Putamen (tissue), 1 donor: ENCODE measurements at regions not wholly inside any gene's neighbourhood (a gene's known extent, or its start where the extent isn't known, plus 50 kb on each side); places are given as distances from the start of the nearest gene placed in this dataset.

Experiments used
- DNase-seq: peaks from one replicate; pipeline ENCODE4 v3.0.0-alpha.2; 2016; ENCODE audit warnings: low spot score

- DNase-seq, result no peak
Observed at GRCh38 chr10:29026802-29027580, 261.9 kb upstream of the LYZL1 start.

GRCh38 chr10:29028486-29028885 is 260.4 kb upstream of the LYZL1 start:
- DNase-seq, result no peak

GRCh38 chr10:29030900-29031299 is 258.0 kb upstream of the LYZL1 start:
- no peak for DNase-seq

- DNase-seq, result no peak
Observed at GRCh38 chr10:29032169-29032568, 256.7 kb upstream of the LYZL1 start.

- no peak for DNase-seq
Observed at GRCh38 chr10:29033311-29033940, 255.4 kb upstream of the LYZL1 start.

- DNase-seq, result no peak
Observed at GRCh38 chr10:29034592-29034991, 254.3 kb upstream of the LYZL1 start.

- DNase-seq, result no peak
Observed at GRCh38 chr10:29035721-29036120, 253.1 kb upstream of the LYZL1 start.

GRCh38 chr10:29037348-29038113 is 251.3 kb upstream of the LYZL1 start:
- no peak for DNase-seq

- DNase-seq, result no peak
Observed at GRCh38 chr10:29039091-29039490, 249.8 kb upstream of the LYZL1 start.

GRCh38 chr10:29039677-29040189 is 249.1 kb upstream of the LYZL1 start:
- DNase-seq, result no peak

GRCh38 chr10:29041616-29042015 is 247.3 kb upstream of the LYZL1 start:
- DNase-seq, result no peak

GRCh38 chr10:29048506-29048905 is 240.4 kb upstream of the LYZL1 start:
- no peak for DNase-seq

- DNase-seq, result no peak
Observed at GRCh38 chr10:29050081-29050480, 238.8 kb upstream of the LYZL1 start.

GRCh38 chr10:29055101-29055500 is 233.8 kb upstream of the LYZL1 start:
- DNase-seq, result no peak

- no peak for DNase-seq
Observed at GRCh38 chr10:29056729-29057128, 232.1 kb upstream of the LYZL1 start.

- no peak for DNase-seq
Observed at GRCh38 chr10:29057822-29058331, 231.0 kb upstream of the LYZL1 start.

- no peak for DNase-seq
Observed at GRCh38 chr10:29063806-29064644, 224.8 kb upstream of the LYZL1 start.

- no peak for DNase-seq
Observed at GRCh38 chr10:29064680-29065079, 224.2 kb upstream of the LYZL1 start.

GRCh38 chr10:29067161-29067560 is 221.7 kb upstream of the LYZL1 start:
- no peak for DNase-seq

- DNase-seq, result no peak
Observed at GRCh38 chr10:29067628-29068027, 221.2 kb upstream of the LYZL1 start.

GRCh38 chr10:29068302-29068701 is 220.6 kb upstream of the LYZL1 start:
- no peak for DNase-seq

- DNase-seq, result no peak
Observed at GRCh38 chr10:29068966-29069365, 219.9 kb upstream of the LYZL1 start.
